SK-N-SH (cell line): ENCODE measurements at regions not wholly inside any gene's neighbourhood (a gene's known extent, or its start where the extent isn't known, plus 50 kb on each side); places are given as distances from the start of the nearest gene placed in this dataset.

ENCODE experiments used
- CTCF ChIA-PET: fragments of 300-600, 350-600 bp; formaldehyde crosslinking; extraction: SDS; loops from one replicate; lab custom pipeline; 2021; lab: Yijun Ruan, JAX
- POLR2A ChIA-PET: fragments of 350-600 bp; sonication (Branson Sonifier 250); formaldehyde crosslinking; extraction: SDS; loops from one replicate; lab custom pipeline; 2020; ENCODE audit warnings: antibody characterized with exemption, inconsistent platforms; lab: Yijun Ruan, JAX
- DNase-seq: peaks from one replicate; pipeline ENCODE4 v3.0.0; 2012
- H2AFZ ChIP-seq: fragments of 200-600 bp; sonication (generic); 2 replicates; pipeline ENCODE4 v1.8.1; 2016; ENCODE audit warnings: antibody characterized with exemption, mild to moderate bottlenecking, low read depth
- H3F3A ChIP-seq: fragments of 200-600 bp; sonication (generic); replicated peaks from 2 replicates; pipeline ENCODE3; 2016; ENCODE audit warnings: antibody characterized with exemption, mild to moderate bottlenecking; ENCODE audit not compliant: insufficient read depth
- H3K27ac ChIP-seq, 2 experiments: fragments of 200-500 bp in 1 of 2; fragments of 200-600 bp in 1 of 2; sonication (Bioruptor generic) in 1 of 2; sonication (generic), shearing (Covaris generic) in 1 of 2; 2 replicates each; pipeline versions ENCODE4 v1.5.1 to v1.6.1; 2014 to 2016; ENCODE audit warnings: low read depth in 2 of 2, inconsistent platforms in 1 of 2, low read length in 1 of 2, mild to moderate bottlenecking in 1 of 2, mixed read lengths in 1 of 2
- H3K27me3 ChIP-seq: fragments of 200-600 bp; sonication (generic), shearing (Covaris generic); 2 replicates; pipeline ENCODE4 v1.6.1; 2016; ENCODE audit warnings: mixed run types; ENCODE audit not compliant: insufficient read depth
- H3K36me3 ChIP-seq, 2 experiments: fragments of 200-500 bp in 1 of 2; fragments of 200-600 bp in 1 of 2; sonication (Bioruptor generic) in 1 of 2; sonication (generic) in 1 of 2; replicated peaks in 1 of 2; 2 replicates each; pipeline versions ENCODE3 to v1.5.1; 2014 to 2016; ENCODE audit warnings: low read length in 1 of 2, mild to moderate bottlenecking in 1 of 2; ENCODE audit not compliant: insufficient read depth in 2 of 2, control insufficient read depth in 1 of 2
- H3K4me1 ChIP-seq, 2 experiments: fragments of 200-500 bp in 1 of 2; fragments of 200-600 bp in 1 of 2; sonication (Bioruptor generic) in 1 of 2; sonication (generic), shearing (Covaris generic) in 1 of 2; 2 replicates each; pipeline versions ENCODE4 v1.5.1 to v1.6.1; 2014 to 2016; ENCODE audit warnings: low read depth in 1 of 2, low read length in 1 of 2, mixed run types in 1 of 2; ENCODE audit not compliant: insufficient read depth in 2 of 2, control insufficient read depth in 1 of 2
- H3K4me2 ChIP-seq: fragments of 200-600 bp; sonication (generic), shearing (Covaris generic); 2 replicates; pipeline ENCODE4 v1.6.1; 2017; ENCODE audit warnings: mixed run types
- H3K4me3 ChIP-seq, 2 experiments: fragments of 200-500 bp in 1 of 2; fragments of 200-600 bp in 1 of 2; sonication (Bioruptor generic) in 1 of 2; sonication (generic), shearing (Covaris generic) in 1 of 2; 2 replicates each; pipeline versions ENCODE4 v1.5.1 to v1.8.1; 2014 to 2016; ENCODE audit warnings: low read depth in 2 of 2, inconsistent platforms in 1 of 2, low read length in 1 of 2, mild to moderate bottlenecking in 1 of 2, mixed read lengths in 1 of 2, moderate library complexity in 1 of 2
- H3K79me2 ChIP-seq: fragments of 200-600 bp; sonication (generic); 2 replicates; pipeline ENCODE4 v1.8.1; 2017; ENCODE audit warnings: mild to moderate bottlenecking; ENCODE audit not compliant: insufficient read depth
- H3K9ac ChIP-seq: fragments of 200-600 bp; sonication (generic); 2 replicates; pipeline ENCODE4 v1.6.1; 2017; ENCODE audit warnings: mixed run types
- H3K9me2 ChIP-seq: fragments of 200-600 bp; sonication (generic); 2 replicates; pipeline ENCODE4 v1.6.1; 2017; ENCODE audit warnings: mixed run types
- H3K9me3 ChIP-seq: fragments of 200-600 bp; sonication (generic); 2 replicates; pipeline ENCODE4 v1.6.1; 2017; ENCODE audit warnings: mixed run types, mild to moderate bottlenecking, moderate library complexity
- H4K20me1 ChIP-seq: fragments of 200-600 bp; sonication (generic); 2 replicates; pipeline ENCODE4 v1.6.1; 2017; ENCODE audit warnings: mild to moderate bottlenecking, mixed run types; ENCODE audit not compliant: insufficient read depth
- EP300 ChIP-seq, 2 experiments: IDR thresholded peaks; 2 replicates each; pipeline versions ENCODE4 v1.4.0 to v1.6.1; 2012; ENCODE audit warnings: borderline replicate concordance in 1 of 2, low read depth in 1 of 2, low read length in 1 of 2
- FOSL2 ChIP-seq: IDR thresholded peaks from 2 replicates; pipeline ENCODE4 v1.4.0; 2012; ENCODE audit warnings: low read depth, mild to moderate bottlenecking, moderate library complexity, borderline replicate concordance
- FOXJ3 ChIP-seq: sonication (generic); formaldehyde crosslinking; IDR thresholded peaks from 2 replicates; pipeline ENCODE4 v1.5.1; 2020; ENCODE audit warnings: mild to moderate bottlenecking, missing genetic modification reagents
- MEF2A ChIP-seq: IDR thresholded peaks from 2 replicates; pipeline ENCODE4 v1.4.0; 2012; ENCODE audit warnings: low read depth, borderline replicate concordance
- MXI1 ChIP-seq: IDR thresholded peaks from 2 replicates; pipeline ENCODE4 v1.6.1; 2012; ENCODE audit warnings: mild to moderate bottlenecking, low read depth, low read length, improper control_type of control experiment
- NRF1 ChIP-seq: IDR thresholded peaks from 2 replicates; pipeline ENCODE4 v1.6.1; 2012; ENCODE audit warnings: low read depth, mild to moderate bottlenecking, low read length
- POLR2AphosphoS5 ChIP-seq: IDR thresholded peaks from 2 replicates; pipeline ENCODE4 v1.6.1; 2012; ENCODE audit warnings: low read depth, low read length
- RCOR1 ChIP-seq: fragments of 150-350 bp; IDR thresholded peaks from 2 replicates; pipeline ENCODE4 v1.6.1; 2017; ENCODE audit warnings: antibody characterized with exemption, low read length
- REST ChIP-seq: IDR thresholded peaks from 2 replicates; pipeline ENCODE4 v1.6.1; 2012; ENCODE audit warnings: mild to moderate bottlenecking, low read depth, low read length, moderate library complexity
- SIN3A ChIP-seq: IDR thresholded peaks from 2 replicates; pipeline ENCODE4 v1.6.1; 2012; ENCODE audit warnings: low read depth, mild to moderate bottlenecking, low read length, moderate library complexity, borderline replicate concordance
- TAF1 ChIP-seq: IDR thresholded peaks from 2 replicates; pipeline ENCODE4 v1.6.1; 2012; ENCODE audit warnings: low read depth, mild to moderate bottlenecking, low read length, moderate library complexity, borderline replicate concordance
- USF2 ChIP-seq: fragments of 150-350 bp; IDR thresholded peaks from 2 replicates; pipeline ENCODE4 v1.6.1; 2017; ENCODE audit warnings: antibody characterized with exemption, low read length, low read depth, borderline replicate concordance
- WGBS: methylation state at CpG from one replicate; pipeline ENCODE4 v1.1.6; 2017; ENCODE audit warnings: low lambda C conversion rate; 5-methylcytosine and 5-hydroxymethylcytosine counted together
- TF ChIP-seq, protein P1 (sequence below): IDR thresholded peaks from 2 replicates; pipeline ENCODE4; 2012

- H3K36me3 ChIP-seq = no peaks in the 10 kb centered on the region
- ChIA-PET CTCF (interaction anchor here (0.6 kb wide), 1 partner anchor 295 kb away, joined by 3 read pairs; no protein-coding TSS in a partner anchor), POLR2A (no interaction called here)
- H2AFZ ChIP-seq = no peak overlapping the region
- 78% methylated on average over 16 of the region's 21 CpGs for WGBS
- H3K79me2 ChIP-seq = no peaks in the 10 kb centered on the region
- no peaks in the 10 kb centered on the region for H3F3A ChIP-seq
- no peak overlapping the region for H3K9ac ChIP-seq
- no peaks in the 10 kb centered on the region for H3K9me3 ChIP-seq
- TF ChIP-seq, protein P1, sequence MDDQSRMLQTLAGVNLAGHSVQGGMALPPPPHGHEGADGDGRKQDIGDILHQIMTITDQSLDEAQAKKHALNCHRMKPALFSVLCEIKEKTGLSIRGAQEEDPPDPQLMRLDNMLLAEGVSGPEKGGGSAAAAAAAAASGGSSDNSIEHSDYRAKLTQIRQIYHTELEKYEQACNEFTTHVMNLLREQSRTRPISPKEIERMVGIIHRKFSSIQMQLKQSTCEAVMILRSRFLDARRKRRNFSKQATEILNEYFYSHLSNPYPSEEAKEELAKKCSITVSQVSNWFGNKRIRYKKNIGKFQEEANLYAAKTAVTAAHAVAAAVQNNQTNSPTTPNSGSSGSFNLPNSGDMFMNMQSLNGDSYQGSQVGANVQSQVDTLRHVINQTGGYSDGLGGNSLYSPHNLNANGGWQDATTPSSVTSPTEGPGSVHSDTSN = no peak
- TF ChIP-seq USF2 (no peak), MXI1 (no peak), RCOR1 (no peak), FOXJ3 (CRISPR knock-in tag) (no peak), FOSL2 (no peak), REST (no peak), TAF1 (no peak), EP300 (IDR thresholded peaks at IDR 0.05; ENCODE audit: borderline replicate concordance in 1 of 2, low read depth in 1 of 2, low read length in 1 of 2) (no peak), NRF1 (no peak), POLR2AphosphoS5 (no peak), MEF2A (no peak), SIN3A (no peak)
- TF ChIP-seq, all 33 proteins: peak for 0
- DNase-seq = no peak
- Histone ChIP-seq H3K9me2 (no peaks in the 10 kb centered on the region), H3K4me1 (peaks cover 5 to 12% of the 10 kb centered on the region in 2 experiments; a peak in 2 of 4 replicates), H4K20me1 (no peaks in the 10 kb centered on the region), H3K27ac (no peak overlapping the region), H3K27me3 (no peaks in the 10 kb centered on the region), H3K4me3 (no peak overlapping the region), H3K4me2 (no peak overlapping the region)
Observed at GRCh38 chr22:27487600-27488452, 313.7 kb downstream of the MN1 start.
